Psoas muscle (tissue), 7 donors: ENCODE measurements at regions not wholly inside any gene's neighbourhood (a gene's known extent, or its start where the extent isn't known, plus 50 kb on each side); places are given as distances from the start of the nearest gene placed in this dataset.

ENCODE experiments used
- ATAC-seq, 4 donors: fragments of 200-7000 bp; cut with Tn5 transposase; one replicate each; pipeline ENCODE4 v1.9.1; 2020; ENCODE audit warnings: moderate library complexity in 3 of 4, mild to moderate bottlenecking in 2 of 4
- DNase-seq, 2 donors: peaks; one replicate each; pipeline ENCODE4 v3.0.0-alpha.2; 2020
- H3K27ac ChIP-seq: fragments of 200-600 bp; one replicate; pipeline ENCODE4 v1.8.0; 2022
- H3K27me3 ChIP-seq, 3 donors: fragments of 200-600 bp in 1 of 3; one replicate each; pipeline versions ENCODE4 v1.6.1 to v1.8.0; 2013 to 2022; ENCODE audit warnings: low read length in 2 of 3, mild to moderate bottlenecking in 2 of 3, moderate library complexity in 1 of 3; ENCODE audit not compliant: insufficient read depth in 3 of 3
- H3K36me3 ChIP-seq, 2 donors: fragments of 200-600 bp in 1 of 2; one replicate each; pipeline versions ENCODE4 v1.6.1 to v1.8.0; 2013 to 2022; ENCODE audit warnings: low read depth in 1 of 2, mild to moderate bottlenecking in 1 of 2, moderate library complexity in 1 of 2; ENCODE audit not compliant: insufficient read depth in 1 of 2
- H3K4me1 ChIP-seq: fragments of 200-600 bp; one replicate; pipeline ENCODE4 v1.8.0; 2022
- H3K4me3 ChIP-seq: fragments of 200-600 bp; one replicate; pipeline ENCODE4 v1.8.0; 2022; ENCODE audit warnings: mild to moderate bottlenecking
- H3K9me3 ChIP-seq: fragments of 200-600 bp; one replicate; pipeline ENCODE4 v1.8.0; 2022
- WGBS, 3 donors: extraction: QIAGEN DNeasy Blood & Tissue Kit; methylation state at CpG; one replicate each; pipeline versions ENCODE4 v1.1.6 to v1.1.7; 2013; 5-methylcytosine and 5-hydroxymethylcytosine counted together
- intact Hi-C, 2 donors: fragments of 100-400 bp; cut with DNase I; formaldehyde crosslinking; loops; one replicate each; pipeline versions ENCODE4 v1.11.0 to v1.14.2; 2022
- TF ChIP-seq, protein P1 (sequence below): fragments of 200-600 bp; IDR thresholded peaks from one replicate; pipeline ENCODE4 v1.8.0; 2022; ENCODE audit warnings: antibody characterized with exemption
- donor health status: healthy with polysubstance abuse.
- donor health status: DM: no; HTN: no; CAD: no; lungs with moderate emphysema.
- donor health status: Bipolar disorder and iron deficiency.
- donor health status: healthy.
- donor health status: DM: yes; HTN: yes; CAD: no.
- donor health status: DM: no; HTN: no; CAD: no.
- donor health status: DM: yes; HTN: yes; CAD: no.

DNA sequence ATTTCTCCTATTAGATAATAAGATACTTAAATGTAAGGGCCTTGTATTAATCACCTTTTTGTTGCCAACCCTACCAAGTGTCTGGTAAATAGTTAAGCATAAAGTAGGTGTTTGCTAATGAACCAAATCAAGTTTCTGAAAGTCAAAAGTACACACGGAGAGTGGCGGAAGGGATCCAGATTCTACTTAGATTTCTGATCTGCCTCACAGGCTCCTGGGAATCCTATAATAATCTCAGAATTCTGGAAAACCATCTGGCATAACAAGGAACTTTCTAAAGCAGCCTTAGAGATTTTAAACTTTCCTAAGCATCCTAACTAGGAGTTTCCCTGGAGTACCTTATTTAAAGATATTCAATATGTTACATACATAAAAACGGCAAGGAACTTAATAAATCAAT is 363.2 kb upstream of the SMC2 start:
- no peaks in the 10 kb centered on the region for H3K36me3 ChIP-seq
- no peak overlapping the region for H3K27ac ChIP-seq
- ATAC-seq (no peak), DNase-seq (no peak)
- no peaks in the 10 kb centered on the region for H3K27me3 ChIP-seq
- no peaks in the 10 kb centered on the region for H3K9me3 ChIP-seq
- intact Hi-C loops = no loop called here
- WGBS, 3 donors = 40 to 43% (median 41%) methylated on average over 3 of the region's 3 CpGs
- no peak overlapping the region for H3K4me3 ChIP-seq
- TF ChIP-seq, protein P1, sequence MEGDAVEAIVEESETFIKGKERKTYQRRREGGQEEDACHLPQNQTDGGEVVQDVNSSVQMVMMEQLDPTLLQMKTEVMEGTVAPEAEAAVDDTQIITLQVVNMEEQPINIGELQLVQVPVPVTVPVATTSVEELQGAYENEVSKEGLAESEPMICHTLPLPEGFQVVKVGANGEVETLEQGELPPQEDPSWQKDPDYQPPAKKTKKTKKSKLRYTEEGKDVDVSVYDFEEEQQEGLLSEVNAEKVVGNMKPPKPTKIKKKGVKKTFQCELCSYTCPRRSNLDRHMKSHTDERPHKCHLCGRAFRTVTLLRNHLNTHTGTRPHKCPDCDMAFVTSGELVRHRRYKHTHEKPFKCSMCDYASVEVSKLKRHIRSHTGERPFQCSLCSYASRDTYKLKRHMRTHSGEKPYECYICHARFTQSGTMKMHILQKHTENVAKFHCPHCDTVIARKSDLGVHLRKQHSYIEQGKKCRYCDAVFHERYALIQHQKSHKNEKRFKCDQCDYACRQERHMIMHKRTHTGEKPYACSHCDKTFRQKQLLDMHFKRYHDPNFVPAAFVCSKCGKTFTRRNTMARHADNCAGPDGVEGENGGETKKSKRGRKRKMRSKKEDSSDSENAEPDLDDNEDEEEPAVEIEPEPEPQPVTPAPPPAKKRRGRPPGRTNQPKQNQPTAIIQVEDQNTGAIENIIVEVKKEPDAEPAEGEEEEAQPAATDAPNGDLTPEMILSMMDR = no peak
- H3K4me1 ChIP-seq = no peaks in the 10 kb centered on the region

DNA sequence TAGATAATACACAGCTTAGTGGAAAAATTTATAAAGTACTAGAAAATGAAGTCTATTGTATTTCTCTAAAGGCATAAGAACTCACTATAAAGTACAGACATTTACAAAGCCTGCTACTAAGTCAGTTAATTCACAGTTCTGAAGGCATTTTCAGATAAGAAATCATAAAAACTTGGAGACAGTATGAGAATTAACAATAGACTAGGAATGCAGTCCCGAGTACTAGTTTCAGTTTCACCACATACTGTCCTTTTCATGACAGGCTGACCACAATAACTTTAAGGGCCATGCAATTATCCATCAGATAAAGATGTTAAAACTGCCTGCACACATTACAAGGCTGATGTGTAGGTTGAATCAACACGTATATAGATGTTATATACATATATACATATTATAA is 362.6 kb upstream of the SMC2 start:
- WGBS, 3 donors = 36 to 52% (median 47%) methylated on average over 2 of the region's 2 CpGs
- Histone ChIP-seq H3K27ac (no peak overlapping the region), H3K9me3 (no peaks in the 10 kb centered on the region), H3K27me3 (no peaks in the 10 kb centered on the region), H3K4me3 (no peak overlapping the region), H3K4me1 (no peaks in the 10 kb centered on the region), H3K36me3 (no peaks in the 10 kb centered on the region)
- no peak for ATAC-seq
- TF ChIP-seq, protein P1 = no peak
- intact Hi-C loops = no loop called here
- no peak for DNase-seq

DNA sequence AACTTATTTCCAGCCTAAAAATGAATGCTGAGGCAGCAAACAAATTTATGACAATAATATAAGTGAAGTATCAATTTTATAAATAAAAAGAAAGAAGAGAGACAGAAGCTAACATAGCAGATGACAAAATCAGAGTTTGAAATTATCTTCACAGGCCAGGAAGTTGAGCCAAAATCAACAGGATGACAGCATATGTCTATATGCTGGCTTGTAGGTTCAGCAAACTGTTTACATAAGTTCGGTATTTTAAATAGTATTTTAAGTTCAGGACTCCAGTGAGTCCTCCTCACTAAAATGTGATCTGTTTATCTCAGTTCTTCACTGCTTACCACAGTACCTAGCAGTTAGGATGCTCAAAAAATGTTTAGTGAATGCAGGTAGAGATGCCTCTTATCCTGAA is 359.6 kb upstream of the SMC2 start:
- Histone ChIP-seq H3K4me1 (no peaks in the 10 kb centered on the region), H3K27me3 (no peaks in the 10 kb centered on the region), H3K36me3 (no peaks in the 10 kb centered on the region), H3K9me3 (no peaks in the 10 kb centered on the region), H3K4me3 (no peak overlapping the region), H3K27ac (no peak overlapping the region)
- intact Hi-C loops = no loop called here
- 76 to 77% (median 76%) methylated on average over 1 of the region's 1 CpG for WGBS, 3 donors
- DNase-seq (no peak), ATAC-seq (no peak)
- TF ChIP-seq, protein P1 = no peak

DNA sequence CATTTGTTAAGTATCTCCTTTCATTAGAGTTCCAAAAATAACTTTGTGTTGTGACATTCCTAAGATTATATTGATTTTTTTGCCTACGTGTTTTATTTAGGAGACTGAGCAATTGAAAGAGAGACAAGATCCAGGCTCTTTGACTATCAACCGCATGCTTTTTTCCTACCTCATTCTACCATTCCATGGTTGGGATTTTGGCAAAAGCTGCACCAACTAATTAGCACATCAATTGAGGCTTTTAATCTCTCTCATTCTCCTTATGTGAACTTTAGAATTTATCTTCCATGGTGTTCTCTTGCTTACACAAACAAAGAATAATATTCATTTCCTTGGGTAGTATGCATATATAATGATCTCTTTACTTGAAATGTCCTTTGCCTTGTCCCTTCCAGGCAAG is 338.7 kb upstream of the SMC2 start:
- Histone ChIP-seq H3K27me3 (no peaks in the 10 kb centered on the region), H3K4me3 (no peak overlapping the region), H3K36me3 (no peaks in the 10 kb centered on the region), H3K9me3 (no peaks in the 10 kb centered on the region), H3K4me1 (no peaks in the 10 kb centered on the region), H3K27ac (no peak overlapping the region)
- TF ChIP-seq, protein P1 = no peak
- ATAC-seq (no peak), DNase-seq (no peak)
- intact Hi-C loops = no loop called here
- WGBS, 3 donors = 51 to 61% (median 58%) methylated on average over 2 of the region's 2 CpGs

DNA sequence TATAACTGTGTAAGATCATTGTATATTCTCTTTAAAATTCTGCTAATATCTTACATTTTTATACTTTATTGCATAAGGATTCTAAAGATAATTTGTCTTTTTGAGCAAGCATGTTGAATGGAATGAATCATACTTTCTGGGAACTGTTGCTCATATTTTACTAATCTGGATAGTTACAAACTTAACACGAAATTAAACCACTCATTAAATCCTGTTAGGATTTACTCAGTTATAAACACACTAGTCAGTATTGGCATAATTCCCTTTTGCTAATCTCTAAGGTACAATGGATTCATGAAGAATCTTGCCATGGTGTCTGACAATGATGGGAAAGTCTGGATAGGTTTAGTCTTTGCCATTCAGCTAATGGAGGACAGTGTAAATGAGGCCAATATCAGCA is 338.1 kb upstream of the SMC2 start:
- Histone ChIP-seq H3K36me3 (no peaks in the 10 kb centered on the region), H3K9me3 (no peaks in the 10 kb centered on the region), H3K27ac (no peak overlapping the region), H3K27me3 (no peaks in the 10 kb centered on the region), H3K4me1 (no peaks in the 10 kb centered on the region), H3K4me3 (no peak overlapping the region)
- 23 to 43% (median 31%) methylated on average over 1 of the region's 1 CpG for WGBS, 3 donors
- TF ChIP-seq, protein P1 = no peak
- ATAC-seq (no peak), DNase-seq (no peak)
- intact Hi-C loops = no loop called here
